Activated B cell treated with CpG ODN at 0.5 μM for 24 hours (primary cell): ENCODE measurements at regions not wholly inside any gene's neighbourhood (a gene's known extent, or its start where the extent isn't known, plus 50 kb on each side); places are given as distances from the start of the nearest gene placed in this dataset.
"Not testable (repeated sequence)": the region's sequence is repeated elsewhere in the genome, so short reads cannot be mapped to it uniquely, and the experiment has no call there.

Source experiments
- ATAC-seq: fragments of 200-7000 bp; cut with Tn5 transposase; one replicate; pipeline ENCODE4 v1.10.0; 2021; ENCODE audit warnings: low read depth, mild to moderate bottlenecking, moderate library complexity
- CTCF ChIA-PET: fragments of 350-600 bp; sonication (Branson Sonifier 250); formaldehyde crosslinking; loops from one replicate; lab custom pipeline; 2021; ENCODE audit warnings: antibody characterized with exemption; lab: Charles Lee
- POLR2A ChIA-PET: fragments of 350-600 bp; sonication (Branson Sonifier 250); formaldehyde crosslinking; loops from one replicate; lab custom pipeline; 2021; ENCODE audit warnings: antibody characterized with exemption; lab: Charles Lee
- DNase-seq: peaks from one replicate; pipeline ENCODE4 v3.0.0; 2022
- H3K27ac Mint-ChIP-seq: one replicate; pipeline ENCODE4 v1.8.0; 2020; ENCODE audit warnings: mixed read lengths
- H3K27me3 Mint-ChIP-seq: one replicate; pipeline ENCODE4 v1.8.0; 2021; ENCODE audit warnings: mixed read lengths
- H3K36me3 Mint-ChIP-seq: one replicate; pipeline ENCODE4 v1.8.0; 2021; ENCODE audit warnings: low read depth, mixed read lengths
- H3K4me1 Mint-ChIP-seq: one replicate; pipeline ENCODE4 v1.8.0; 2021; ENCODE audit warnings: mixed read lengths
- H3K4me3 Mint-ChIP-seq: one replicate; pipeline ENCODE4 v1.8.0; 2020; ENCODE audit warnings: mild to moderate bottlenecking, mixed read lengths
- H3K9me3 Mint-ChIP-seq: one replicate; pipeline ENCODE4 v1.8.0; 2020; ENCODE audit warnings: mixed read lengths
- intact Hi-C: fragments of 100-400 bp; cut with micrococcal nuclease; formaldehyde crosslinking; loops from one replicate; pipeline ENCODE4 v1.15.1; 2024
- TF ChIP-seq, protein P1 (sequence below): fragments of 200-600 bp; IDR thresholded peaks from one replicate; pipeline ENCODE4 v1.8.0; 2022; ENCODE audit warnings: antibody characterized with exemption, mild to moderate bottlenecking

DNA sequence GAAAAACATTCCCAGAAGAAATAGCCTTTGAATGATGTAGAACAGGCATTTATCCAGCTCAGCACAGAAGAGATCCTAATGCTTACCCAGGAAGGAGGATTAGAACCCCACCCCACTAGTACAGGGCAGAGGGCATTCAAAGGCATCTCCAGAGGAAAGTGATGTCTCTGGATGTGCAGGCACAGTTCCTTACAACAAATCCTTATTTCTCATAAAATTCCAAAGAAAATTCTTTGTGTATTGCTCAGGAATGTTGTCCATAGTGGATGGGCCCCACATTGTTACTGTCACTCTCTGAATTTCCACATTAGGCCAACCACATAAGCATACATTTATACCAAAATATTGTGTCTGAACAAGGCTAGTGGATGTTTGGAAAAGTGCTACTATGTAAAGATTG is 243.0 kb downstream of the ADRA2A start:
- TF ChIP-seq, protein P1, sequence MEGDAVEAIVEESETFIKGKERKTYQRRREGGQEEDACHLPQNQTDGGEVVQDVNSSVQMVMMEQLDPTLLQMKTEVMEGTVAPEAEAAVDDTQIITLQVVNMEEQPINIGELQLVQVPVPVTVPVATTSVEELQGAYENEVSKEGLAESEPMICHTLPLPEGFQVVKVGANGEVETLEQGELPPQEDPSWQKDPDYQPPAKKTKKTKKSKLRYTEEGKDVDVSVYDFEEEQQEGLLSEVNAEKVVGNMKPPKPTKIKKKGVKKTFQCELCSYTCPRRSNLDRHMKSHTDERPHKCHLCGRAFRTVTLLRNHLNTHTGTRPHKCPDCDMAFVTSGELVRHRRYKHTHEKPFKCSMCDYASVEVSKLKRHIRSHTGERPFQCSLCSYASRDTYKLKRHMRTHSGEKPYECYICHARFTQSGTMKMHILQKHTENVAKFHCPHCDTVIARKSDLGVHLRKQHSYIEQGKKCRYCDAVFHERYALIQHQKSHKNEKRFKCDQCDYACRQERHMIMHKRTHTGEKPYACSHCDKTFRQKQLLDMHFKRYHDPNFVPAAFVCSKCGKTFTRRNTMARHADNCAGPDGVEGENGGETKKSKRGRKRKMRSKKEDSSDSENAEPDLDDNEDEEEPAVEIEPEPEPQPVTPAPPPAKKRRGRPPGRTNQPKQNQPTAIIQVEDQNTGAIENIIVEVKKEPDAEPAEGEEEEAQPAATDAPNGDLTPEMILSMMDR, result no peak
- no peak overlapping the region for H3K27ac Mint-ChIP-seq
- no peak for ATAC-seq
- peaks cover 33% of the 10 kb centered on the region for H3K27me3 Mint-ChIP-seq
- intact Hi-C loops, result no loop called here
- CTCF ChIA-PET, result no interaction called here
- no peak overlapping the region for H3K4me3 Mint-ChIP-seq
- DNase-seq, result no peak
- no peaks in the 10 kb centered on the region for H3K4me1 Mint-ChIP-seq
- POLR2A ChIA-PET, result no interaction called here
- no peaks in the 10 kb centered on the region for H3K9me3 Mint-ChIP-seq
- H3K36me3 Mint-ChIP-seq, result no peaks in the 10 kb centered on the region

DNA sequence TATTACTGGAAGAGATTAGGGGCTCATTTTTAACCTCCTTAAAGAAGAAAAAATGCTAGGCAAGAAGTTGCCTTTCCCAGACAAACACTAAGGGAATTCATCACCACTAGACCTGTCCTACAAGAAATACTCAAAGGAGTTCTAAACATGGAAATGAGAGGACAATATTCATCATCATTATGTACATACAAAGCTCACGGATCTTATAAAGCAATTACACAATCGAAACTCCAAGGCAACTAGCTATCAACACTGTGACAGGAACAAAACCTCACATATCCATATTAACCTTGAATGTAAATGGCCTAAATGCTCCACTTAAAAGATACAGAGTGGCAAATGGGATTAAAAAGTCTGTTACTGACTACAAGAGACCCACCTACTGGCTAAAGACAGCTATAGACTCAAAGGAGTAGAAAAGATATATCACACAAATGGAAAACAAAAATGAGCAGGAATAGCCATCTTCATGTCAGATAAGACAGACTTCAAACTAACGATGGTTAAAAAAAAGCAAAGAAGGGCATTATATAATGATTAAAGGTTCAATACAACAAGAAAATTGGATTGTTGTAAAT is 246.6 kb downstream of the ADRA2A start:
- Mint-ChIP-seq H3K27ac (no peak overlapping the region), H3K4me3 (no peak overlapping the region), H3K27me3 (peaks cover 31% of the 10 kb centered on the region), H3K36me3 (no peaks in the 10 kb centered on the region), H3K9me3 (no peaks in the 10 kb centered on the region), H3K4me1 (no peaks in the 10 kb centered on the region)
- intact Hi-C loops, result no loop called here
- ATAC-seq, result no peak
- TF ChIP-seq, protein P1, result no peak
- no peak for DNase-seq
- POLR2A ChIA-PET, result no interaction called here
- CTCF ChIA-PET, result no interaction called here

DNA sequence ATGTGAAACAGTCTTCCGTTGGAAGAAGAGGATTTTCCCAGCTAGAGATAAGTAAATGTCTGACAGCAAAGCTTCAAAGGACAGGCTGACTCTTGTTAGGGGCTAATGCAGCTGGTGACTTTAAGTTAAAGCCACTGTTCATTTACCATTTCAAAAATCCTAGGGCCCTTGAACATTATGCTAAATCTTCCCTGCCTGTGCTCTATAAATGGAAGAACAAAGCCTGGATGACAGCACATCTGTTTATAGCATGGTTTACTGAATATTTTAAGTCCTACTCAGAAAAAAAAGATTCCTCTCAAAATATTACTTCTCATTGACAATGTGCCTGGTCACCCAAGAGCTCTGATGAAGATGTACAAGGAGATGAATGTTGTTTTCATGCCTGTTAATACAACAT is 255.3 kb downstream of the ADRA2A start:
- POLR2A ChIA-PET, ATAC-seq, CTCF ChIA-PET: not testable (repeated sequence)

DNA sequence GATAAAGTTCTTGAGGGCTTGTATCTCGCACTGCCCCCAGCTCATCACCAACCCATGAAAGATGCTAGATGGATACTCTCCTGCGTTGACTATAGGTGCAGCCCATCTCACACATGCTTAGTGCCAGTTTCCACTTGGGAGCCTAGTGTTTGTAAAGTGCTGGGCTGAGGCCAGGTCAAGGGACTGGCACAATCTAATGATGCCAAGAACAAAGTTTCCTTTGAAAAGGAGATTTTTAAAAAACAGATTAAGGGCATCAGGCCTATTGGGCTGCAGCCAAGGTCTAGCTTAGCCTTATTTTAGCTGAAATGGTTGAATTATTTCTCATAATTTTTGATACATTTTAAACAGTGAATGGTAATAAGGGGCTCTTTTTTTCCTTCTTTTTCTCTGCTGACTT is 259.0 kb downstream of the ADRA2A start:
- peaks cover 23% of the 10 kb centered on the region for H3K4me1 Mint-ChIP-seq
- TF ChIP-seq, protein P1, result no peak
- peaks cover 8% of the 10 kb centered on the region for H3K27me3 Mint-ChIP-seq
- ChIA-PET CTCF (interaction anchor here (1.2 kb wide), 1 partner anchor 9 kb away, joined by 3 read pairs; no protein-coding TSS in a partner anchor), POLR2A (no interaction called here)
- H3K9me3 Mint-ChIP-seq, result peaks cover 12% of the 10 kb centered on the region
- no peak for ATAC-seq
- no peak for DNase-seq
- intact Hi-C loops, result no loop called here
- H3K36me3 Mint-ChIP-seq, result no peaks in the 10 kb centered on the region
- H3K27ac Mint-ChIP-seq, result no peak overlapping the region
- H3K4me3 Mint-ChIP-seq, result no peak overlapping the region

More for the DNA sequence above, 255.3 kb downstream of the ADRA2A start:
- H3K27ac Mint-ChIP-seq, H3K4me3 Mint-ChIP-seq, H3K36me3 Mint-ChIP-seq, H3K9me3 Mint-ChIP-seq, intact Hi-C loops, H3K4me1 Mint-ChIP-seq, DNase-seq, H3K27me3 Mint-ChIP-seq: not testable (repeated sequence)

DNA sequence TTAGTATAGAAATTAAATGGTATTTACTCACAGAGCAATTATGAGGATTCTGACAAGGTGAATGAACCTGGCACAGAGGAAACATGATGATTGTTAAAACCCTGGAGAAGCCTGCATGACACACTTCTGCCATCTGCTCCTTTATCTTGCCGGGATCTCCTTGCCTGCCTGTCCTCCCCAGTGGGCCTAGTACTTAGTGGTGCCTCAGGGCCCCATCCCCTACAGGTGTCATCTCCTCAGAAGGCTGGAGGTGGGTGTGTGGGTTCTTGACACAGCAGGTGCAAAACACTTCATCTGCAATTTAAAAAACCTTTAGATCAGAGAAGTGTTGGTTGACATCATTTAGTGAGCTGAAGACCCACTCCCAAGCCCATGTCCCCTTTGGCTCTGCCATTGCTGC is 261.2 kb downstream of the ADRA2A start:
- Mint-ChIP-seq H3K36me3 (no peaks in the 10 kb centered on the region), H3K27me3 (peaks cover 8% of the 10 kb centered on the region), H3K9me3 (peaks cover 21% of the 10 kb centered on the region), H3K4me1 (peaks cover 23% of the 10 kb centered on the region), H3K4me3 (no peak overlapping the region), H3K27ac (no peak overlapping the region)
- ChIA-PET POLR2A (no interaction called here), CTCF (no interaction called here)
- intact Hi-C loops, result no loop called here
- DNase-seq, result no peak
- TF ChIP-seq, protein P1, result no peak
- no peak for ATAC-seq

DNA sequence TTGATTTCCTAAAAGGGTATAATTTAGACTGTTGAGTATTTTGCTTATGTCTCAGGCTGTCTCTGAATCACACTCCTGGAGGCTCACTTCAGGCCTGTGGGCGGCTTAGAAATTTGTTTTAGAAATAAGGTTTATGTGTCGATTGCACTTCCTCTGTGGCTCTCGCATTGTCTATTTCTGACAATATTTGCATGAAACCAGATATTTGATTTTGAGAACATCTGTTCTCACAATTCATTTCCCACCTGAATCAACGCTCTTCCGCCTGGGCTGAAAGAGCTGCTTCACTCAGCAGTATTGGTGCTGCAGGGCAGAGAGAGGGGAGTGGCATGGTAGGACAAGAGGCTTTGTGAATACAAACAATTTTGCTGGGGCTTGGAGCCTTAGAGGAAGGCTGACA is 262.0 kb downstream of the ADRA2A start:
- DNase-seq (no peak), ATAC-seq (no peak)
- TF ChIP-seq, protein P1, result no peak
- peaks cover 23% of the 10 kb centered on the region for H3K4me1 Mint-ChIP-seq
- no peak overlapping the region for H3K27ac Mint-ChIP-seq
- peaks cover 8% of the 10 kb centered on the region for H3K27me3 Mint-ChIP-seq
- H3K4me3 Mint-ChIP-seq, result no peak overlapping the region
- POLR2A ChIA-PET, result no interaction called here
- CTCF ChIA-PET, result no interaction called here
- intact Hi-C loops, result no loop called here
- peaks cover 21% of the 10 kb centered on the region for H3K9me3 Mint-ChIP-seq
- H3K36me3 Mint-ChIP-seq, result no peaks in the 10 kb centered on the region
